IPS-18a (cell line): ENCODE measurements at regions not wholly inside any gene's neighbourhood (a gene's known extent, or its start where the extent isn't known, plus 50 kb on each side); places are given as distances from the start of the nearest gene placed in this dataset.
A peak's percentile ranks its signal among the peaks of the same experiment; 100 is the strongest.

ENCODE experiments used
- H3K27ac ChIP-seq: one replicate; pipeline ENCODE4 v1.5.1; 2013; ENCODE audit warnings: low read length
- H3K27me3 ChIP-seq: one replicate; pipeline ENCODE4 v1.6.1; 2013; ENCODE audit warnings: mild to moderate bottlenecking, low read length; ENCODE audit not compliant: control insufficient read depth, insufficient read depth
- H3K36me3 ChIP-seq: one replicate; pipeline ENCODE4 v1.6.1; 2013; ENCODE audit warnings: low read depth, low read length; ENCODE audit not compliant: control insufficient read depth
- H3K4me1 ChIP-seq: one replicate; pipeline ENCODE4 v1.6.1; 2013; ENCODE audit warnings: low read depth, low read length; ENCODE audit not compliant: control insufficient read depth
- H3K4me3 ChIP-seq: one replicate; pipeline ENCODE4 v1.5.1; 2013; ENCODE audit warnings: low read length
- H3K9ac ChIP-seq: one replicate; pipeline ENCODE4 v1.6.1; 2013; ENCODE audit warnings: mild to moderate bottlenecking, low read length, moderate library complexity
- H3K9me3 ChIP-seq: one replicate; pipeline ENCODE4 v1.6.1; 2013; ENCODE audit warnings: low read depth, low read length; ENCODE audit not compliant: control insufficient read depth

DNA sequence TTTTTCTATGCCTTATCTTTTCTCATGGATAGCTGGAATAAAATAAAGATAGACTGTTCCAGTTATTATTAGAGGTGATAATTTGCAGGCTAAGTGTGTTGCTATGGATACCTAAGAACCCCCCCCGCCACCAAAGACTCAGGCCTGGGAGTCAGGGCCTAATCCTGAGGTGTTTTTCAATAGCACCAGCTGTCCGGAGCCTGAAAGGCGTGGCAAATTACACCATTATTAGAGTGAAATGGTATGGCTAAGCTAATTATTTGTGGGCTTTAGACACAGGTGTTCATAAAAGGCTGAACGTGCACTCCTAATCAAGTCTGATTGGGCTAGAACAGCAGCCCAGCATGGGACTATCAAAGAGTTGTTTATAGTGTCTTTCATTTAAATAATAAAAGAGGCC, 293.2 kb upstream of the DCC start:
- H3K4me3 ChIP-seq = no peak overlapping the region

DNA sequence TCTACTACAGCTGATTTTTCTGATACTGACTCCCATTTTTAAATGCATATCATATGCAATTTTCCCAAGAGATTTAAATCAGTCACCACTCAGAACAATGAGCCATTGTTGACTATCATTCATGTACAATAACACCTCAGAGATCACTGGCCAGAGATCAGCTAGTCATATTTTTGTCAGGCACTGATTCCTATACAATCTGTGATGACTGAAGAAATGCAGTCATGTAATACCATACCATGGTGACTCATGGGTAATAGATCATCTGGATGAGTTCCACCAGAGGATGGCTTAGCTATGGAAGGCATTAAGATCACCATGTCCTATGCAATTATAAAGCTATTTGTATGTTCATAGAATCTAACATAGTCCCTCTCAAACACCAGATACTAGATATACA, 285.7 kb upstream of the DCC start:
- H3K9me3 ChIP-seq = peaks cover 5% of the 10 kb centered on the region
- H3K36me3 ChIP-seq = no peaks in the 10 kb centered on the region
- H3K9ac ChIP-seq = no peak overlapping the region
- no peaks in the 10 kb centered on the region for H3K27me3 ChIP-seq
- H3K4me1 ChIP-seq = peaks cover 4% of the 10 kb centered on the region
- H3K27ac ChIP-seq = no peak overlapping the region
- H3K4me3 ChIP-seq = no peak overlapping the region

More for the DNA sequence above, 293.2 kb upstream of the DCC start:
- Histone ChIP-seq H3K9ac (no peak overlapping the region), H3K36me3 (no peaks in the 10 kb centered on the region), H3K27ac (no peak overlapping the region), H3K9me3 (no peaks in the 10 kb centered on the region), H3K4me1 (peaks cover 4% of the 10 kb centered on the region), H3K27me3 (no peaks in the 10 kb centered on the region)

DNA sequence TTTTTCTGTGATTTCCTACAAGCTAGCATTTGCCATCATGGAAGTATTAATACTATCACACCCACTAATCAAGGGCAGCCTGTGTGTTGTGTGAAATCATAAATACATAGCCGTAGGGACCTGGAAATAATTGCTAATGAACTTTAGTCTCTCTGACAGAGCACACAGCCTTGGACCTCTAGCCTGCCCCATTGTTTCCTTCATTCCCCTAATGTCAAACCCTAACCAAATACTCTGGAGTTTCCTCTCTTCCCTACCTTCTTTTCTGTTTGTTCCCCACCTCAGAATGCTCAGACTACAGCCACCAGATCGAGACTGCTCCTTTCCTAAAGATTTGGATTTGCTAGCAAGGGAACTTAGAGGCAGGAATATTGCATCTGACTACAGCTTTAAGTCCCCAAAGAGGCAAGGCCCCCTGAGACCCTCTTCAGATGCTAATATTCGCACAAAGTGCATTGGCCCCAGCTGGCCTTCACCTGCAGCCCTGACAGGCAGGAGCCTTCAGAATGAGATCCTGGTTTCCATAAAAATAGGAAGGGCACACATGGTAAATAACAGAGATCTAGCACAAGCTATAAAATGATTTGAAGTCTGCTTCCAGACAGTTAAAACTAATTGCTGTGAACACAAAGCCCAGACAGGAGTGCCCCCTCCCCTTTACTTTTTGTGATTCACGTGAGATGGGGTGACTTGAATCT, 279.2 kb upstream of the DCC start:
- Histone ChIP-seq H3K27ac (peak overlapping the region; percentile 27), H3K9me3 (peaks cover 5% of the 10 kb centered on the region), H3K9ac (no peak overlapping the region), H3K4me1 (peaks cover 37% of the 10 kb centered on the region), H3K36me3 (no peaks in the 10 kb centered on the region), H3K4me3 (peak overlapping the region; percentile 38), H3K27me3 (no peaks in the 10 kb centered on the region)

DNA sequence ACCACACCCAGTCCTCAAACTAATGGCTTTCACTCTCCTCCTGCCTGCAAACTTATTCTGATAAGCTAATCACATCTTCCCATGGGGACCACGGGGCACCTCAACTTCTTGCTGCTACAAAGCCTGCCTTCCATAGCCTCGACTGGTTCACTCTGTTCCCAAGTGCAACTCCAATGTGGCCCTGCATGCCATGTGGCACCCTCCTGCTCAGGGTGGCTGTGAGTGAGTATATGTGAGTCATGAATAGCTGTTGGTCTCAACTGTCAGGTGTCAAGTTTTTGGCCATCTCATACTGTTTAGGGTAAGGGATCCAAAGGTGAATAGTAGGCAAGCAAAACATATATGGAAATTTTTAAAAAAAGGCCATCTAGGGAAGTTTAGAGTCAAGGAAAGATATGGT, 276.1 kb upstream of the DCC start:
- no peaks in the 10 kb centered on the region for H3K27me3 ChIP-seq
- H3K4me3 ChIP-seq = no peak overlapping the region

DNA sequence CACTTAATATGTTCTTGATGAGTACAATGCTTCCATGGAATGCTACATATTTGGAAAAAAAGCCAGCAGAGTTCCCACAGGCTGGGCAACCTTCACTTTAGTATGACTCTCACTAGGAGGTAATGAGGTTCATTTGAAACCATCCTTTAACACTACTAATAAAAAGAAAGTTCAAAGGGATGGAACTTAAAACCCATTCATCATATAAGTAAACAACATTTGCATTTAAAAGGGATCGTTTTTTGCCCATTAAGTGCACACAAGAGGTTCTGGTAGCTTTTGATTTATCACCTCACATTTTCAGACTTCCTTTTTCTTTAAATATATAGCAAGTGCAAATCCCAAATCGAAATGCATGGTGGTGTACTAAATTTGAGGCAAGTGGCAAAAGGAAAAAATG, 270.8 kb upstream of the DCC start:
- Histone ChIP-seq H3K9me3 (peaks cover 9% of the 10 kb centered on the region), H3K36me3 (no peaks in the 10 kb centered on the region), H3K27me3 (peaks cover 7% of the 10 kb centered on the region), H3K4me1 (no peaks in the 10 kb centered on the region), H3K9ac (no peak overlapping the region), H3K27ac (no peak overlapping the region), H3K4me3 (no peak overlapping the region)

More for the DNA sequence above, 276.1 kb upstream of the DCC start:
- H3K36me3 ChIP-seq = no peaks in the 10 kb centered on the region
- H3K4me1 ChIP-seq = peaks cover 37% of the 10 kb centered on the region
- H3K9ac ChIP-seq = no peak overlapping the region
- H3K9me3 ChIP-seq = peaks cover 9% of the 10 kb centered on the region
- no peak overlapping the region for H3K27ac ChIP-seq

DNA sequence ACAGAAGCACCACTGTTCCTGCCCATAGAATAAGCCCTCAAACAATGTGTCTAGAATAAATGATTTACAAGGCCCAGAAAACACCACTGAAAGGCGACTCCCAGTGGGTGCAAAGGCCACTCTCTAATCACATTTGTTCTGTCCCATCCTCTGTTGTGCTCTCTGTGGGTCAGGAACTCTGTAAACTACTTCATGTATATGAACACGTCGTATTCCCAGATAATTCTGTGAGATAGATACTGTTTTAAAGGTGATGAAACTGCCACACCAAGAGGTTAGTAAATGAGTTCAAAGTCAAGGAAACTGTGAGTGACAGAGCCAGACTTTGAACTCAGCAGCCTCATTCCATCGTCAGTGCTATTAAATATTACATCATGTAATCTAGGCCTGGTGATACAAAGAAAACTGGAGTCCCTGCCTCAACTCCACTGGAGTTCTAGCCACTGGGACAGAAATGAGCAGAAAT, 269.7 kb upstream of the DCC start:
- H3K27me3 ChIP-seq = peaks cover 7% of the 10 kb centered on the region
- H3K27ac ChIP-seq = no peak overlapping the region
- H3K9ac ChIP-seq = no peak overlapping the region
- H3K9me3 ChIP-seq = peaks cover 9% of the 10 kb centered on the region
- no peaks in the 10 kb centered on the region for H3K36me3 ChIP-seq
- H3K4me3 ChIP-seq = no peak overlapping the region
- no peaks in the 10 kb centered on the region for H3K4me1 ChIP-seq

DNA sequence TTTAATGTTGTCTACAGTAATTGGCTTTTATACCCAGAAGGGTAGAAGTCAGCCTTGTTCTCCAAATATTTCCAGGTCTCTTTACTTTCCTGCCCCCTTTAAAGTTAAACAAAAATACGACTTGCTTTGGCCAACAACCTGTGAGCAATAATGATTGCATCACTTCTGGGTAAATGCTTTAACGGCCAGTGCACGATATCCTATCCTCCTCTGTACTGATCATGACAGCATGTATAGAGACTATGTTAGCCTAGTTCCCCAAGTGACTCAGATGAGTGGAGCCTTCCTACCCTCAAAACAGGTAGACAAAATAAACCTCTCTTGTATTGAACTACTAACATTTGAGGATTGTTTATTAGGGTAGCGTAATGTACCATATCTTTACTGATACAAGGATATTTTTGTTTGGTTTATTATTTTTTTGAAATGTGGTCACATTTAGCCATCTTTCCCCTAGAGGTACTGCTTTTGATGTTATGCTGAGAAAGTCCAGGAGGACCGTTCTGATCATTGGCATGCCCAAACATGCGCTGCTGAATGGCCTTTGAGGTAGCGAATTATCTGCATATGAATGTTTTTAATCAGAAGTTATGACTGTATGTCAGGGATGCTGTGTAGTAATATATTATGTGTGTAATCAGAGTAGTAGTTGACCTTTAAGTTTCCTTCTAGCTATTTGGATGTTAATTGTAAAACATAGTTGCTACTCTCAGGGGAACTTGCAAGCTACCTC, 262.6 kb upstream of the DCC start:
- H3K27me3 ChIP-seq = no peaks in the 10 kb centered on the region
- no peaks in the 10 kb centered on the region for H3K36me3 ChIP-seq
- H3K9ac ChIP-seq = no peak overlapping the region
- no peaks in the 10 kb centered on the region for H3K9me3 ChIP-seq
- H3K4me1 ChIP-seq = no peaks in the 10 kb centered on the region
- no peak overlapping the region for H3K4me3 ChIP-seq
- no peak overlapping the region for H3K27ac ChIP-seq

DNA sequence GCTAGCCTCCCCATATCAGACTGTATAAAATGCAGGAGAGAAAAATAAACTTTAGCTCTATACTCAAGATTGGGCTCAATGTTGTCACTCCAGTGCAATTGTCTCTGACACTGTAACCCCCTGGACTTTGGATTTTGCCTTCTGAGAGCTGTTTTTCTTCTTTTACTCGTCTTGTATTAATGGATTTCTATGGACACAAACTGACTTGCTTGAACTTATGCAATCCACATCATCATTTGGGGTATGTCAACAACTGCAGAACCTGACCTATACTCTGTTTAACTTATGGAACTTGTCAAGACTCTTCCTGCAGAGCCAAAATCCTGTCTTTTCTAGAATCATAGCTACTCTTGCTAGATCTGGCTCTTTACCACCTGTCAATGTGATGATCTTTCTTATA, 257.8 kb upstream of the DCC start:
- Histone ChIP-seq H3K9me3 (no peaks in the 10 kb centered on the region), H3K9ac (no peak overlapping the region), H3K4me3 (no peak overlapping the region), H3K36me3 (no peaks in the 10 kb centered on the region), H3K27me3 (no peaks in the 10 kb centered on the region), H3K27ac (no peak overlapping the region), H3K4me1 (no peaks in the 10 kb centered on the region)

DNA sequence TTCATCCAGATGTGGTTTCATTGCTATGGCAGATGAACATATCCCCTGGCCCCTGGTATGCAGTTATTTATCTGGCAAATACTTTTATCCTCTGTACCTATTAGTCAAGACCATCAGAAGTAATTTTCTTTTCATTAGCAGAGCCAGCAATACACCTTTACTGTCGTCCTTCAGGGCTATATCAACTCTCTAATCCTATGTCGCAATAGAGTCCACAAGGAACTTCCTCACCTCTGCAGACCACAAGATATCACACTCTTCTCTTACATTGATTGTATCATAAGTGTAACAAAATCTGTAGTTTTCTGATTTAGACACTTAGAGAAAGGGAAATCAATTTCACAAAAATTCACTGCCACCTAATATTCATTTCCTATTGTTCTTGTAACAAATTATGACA, 252.9 kb upstream of the DCC start:
- Histone ChIP-seq H3K4me3 (no peak overlapping the region), H3K4me1 (no peaks in the 10 kb centered on the region), H3K27ac (no peak overlapping the region), H3K9ac (no peak overlapping the region), H3K27me3 (no peaks in the 10 kb centered on the region), H3K9me3 (no peaks in the 10 kb centered on the region), H3K36me3 (no peaks in the 10 kb centered on the region)

DNA sequence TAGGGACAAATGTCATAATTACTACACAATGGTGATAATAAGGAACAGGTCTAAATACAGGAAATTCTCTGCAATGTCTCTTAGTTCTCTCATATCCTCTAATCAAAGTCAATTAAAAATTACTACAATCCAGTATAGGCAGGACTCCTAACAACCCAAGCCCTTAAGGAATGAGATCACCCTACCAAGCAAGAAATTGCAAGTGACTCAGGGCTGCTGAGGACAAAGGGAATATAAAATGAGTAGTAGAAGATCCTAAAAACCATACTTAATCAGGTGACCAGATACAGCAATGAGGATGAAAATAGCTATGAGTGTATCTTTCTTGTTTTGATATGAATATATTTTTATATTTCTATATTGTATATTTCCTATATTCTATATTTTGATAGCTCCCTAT, 250.0 kb upstream of the DCC start:
- no peaks in the 10 kb centered on the region for H3K27me3 ChIP-seq
- no peak overlapping the region for H3K27ac ChIP-seq
- H3K4me3 ChIP-seq = no peak overlapping the region
- H3K4me1 ChIP-seq = no peaks in the 10 kb centered on the region
- no peaks in the 10 kb centered on the region for H3K36me3 ChIP-seq
- H3K9me3 ChIP-seq = no peaks in the 10 kb centered on the region
- no peak overlapping the region for H3K9ac ChIP-seq

DNA sequence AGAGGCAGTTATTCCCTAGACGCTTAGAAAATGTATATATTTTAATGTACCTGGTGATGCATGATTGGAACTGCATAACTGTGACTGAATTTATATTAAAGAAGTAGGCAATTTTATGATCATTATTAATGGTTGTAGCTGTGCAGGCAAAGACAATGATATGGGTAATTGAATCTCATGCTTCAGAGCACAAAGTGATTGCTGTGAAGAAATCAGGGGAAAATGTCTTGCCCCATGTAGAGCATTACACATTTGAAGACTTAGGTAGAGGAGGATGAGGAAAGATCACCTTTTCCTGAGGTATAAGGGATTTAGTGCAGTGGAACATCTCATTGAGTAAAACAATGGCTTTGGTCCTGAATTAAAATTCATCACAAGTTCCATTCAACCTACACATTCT, 246.8 kb upstream of the DCC start:
- no peak overlapping the region for H3K4me3 ChIP-seq
- H3K9me3 ChIP-seq = no peaks in the 10 kb centered on the region
- no peak overlapping the region for H3K9ac ChIP-seq
- no peaks in the 10 kb centered on the region for H3K4me1 ChIP-seq
- no peak overlapping the region for H3K27ac ChIP-seq
- H3K27me3 ChIP-seq = no peaks in the 10 kb centered on the region
- no peaks in the 10 kb centered on the region for H3K36me3 ChIP-seq

DNA sequence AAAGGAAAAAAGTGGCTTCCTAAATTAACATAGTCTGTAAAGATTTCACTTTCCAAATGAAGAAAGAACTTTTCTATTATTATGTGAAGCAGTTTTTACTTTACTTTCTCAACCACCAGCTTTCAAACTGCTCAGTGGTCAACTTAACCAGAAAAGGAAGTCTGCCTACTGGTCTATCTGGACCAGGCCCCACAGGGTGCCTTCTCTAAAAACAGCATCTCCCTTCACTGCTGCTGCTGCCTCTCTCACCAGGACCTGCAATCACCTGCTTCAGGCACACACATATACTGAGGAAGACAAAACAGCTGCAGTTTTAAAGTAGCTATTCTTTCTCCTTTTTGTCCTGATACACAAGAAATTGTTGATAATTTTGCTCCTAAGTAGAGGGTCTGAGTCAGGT, 221.3 kb upstream of the DCC start:
- no peaks in the 10 kb centered on the region for H3K27me3 ChIP-seq
- H3K4me3 ChIP-seq = no peak overlapping the region
- H3K9me3 ChIP-seq = no peaks in the 10 kb centered on the region
- H3K36me3 ChIP-seq = no peaks in the 10 kb centered on the region
- no peak overlapping the region for H3K9ac ChIP-seq
- H3K27ac ChIP-seq = no peak overlapping the region
- peaks cover 2% of the 10 kb centered on the region for H3K4me1 ChIP-seq
